GM21737 (cell line): ENCODE measurements at regions not wholly inside any gene's neighbourhood (a gene's known extent, or its start where the extent isn't known, plus 50 kb on each side); places are given as distances from the start of the nearest gene placed in this dataset.
"Not testable (repeated sequence)": the region's sequence is repeated elsewhere in the genome, so short reads cannot be mapped to it uniquely, and the experiment has no call there.

ENCODE experiments used
- ATAC-seq: cut with Tn5 transposase; IDR thresholded peaks from one replicate; pipeline ENCODE4 v1.9.1; 2021; ENCODE audit warnings: mild to moderate bottlenecking, moderate library complexity; ENCODE audit not compliant: unreplicated experiment

DNA sequence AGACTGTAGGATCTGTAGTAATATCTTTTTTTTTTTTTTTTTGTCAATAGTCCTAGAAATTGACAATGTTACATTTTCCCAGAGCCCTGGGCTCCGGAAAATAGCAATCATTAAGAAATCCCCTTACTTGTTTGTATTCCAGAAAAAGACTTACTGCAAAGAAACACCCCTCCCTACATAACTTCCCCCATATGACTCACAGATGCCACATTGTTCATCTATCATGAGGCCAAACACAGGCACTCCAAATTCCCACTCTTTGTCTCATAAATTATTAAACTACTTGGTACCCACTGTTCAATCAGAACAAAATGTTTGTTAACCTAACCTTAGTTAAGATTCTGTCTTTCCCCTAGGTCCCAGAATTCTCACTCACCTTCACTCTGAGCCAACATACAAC lies 53.5 kb downstream of the TEX51 start:
- ATAC-seq, result no peak

DNA sequence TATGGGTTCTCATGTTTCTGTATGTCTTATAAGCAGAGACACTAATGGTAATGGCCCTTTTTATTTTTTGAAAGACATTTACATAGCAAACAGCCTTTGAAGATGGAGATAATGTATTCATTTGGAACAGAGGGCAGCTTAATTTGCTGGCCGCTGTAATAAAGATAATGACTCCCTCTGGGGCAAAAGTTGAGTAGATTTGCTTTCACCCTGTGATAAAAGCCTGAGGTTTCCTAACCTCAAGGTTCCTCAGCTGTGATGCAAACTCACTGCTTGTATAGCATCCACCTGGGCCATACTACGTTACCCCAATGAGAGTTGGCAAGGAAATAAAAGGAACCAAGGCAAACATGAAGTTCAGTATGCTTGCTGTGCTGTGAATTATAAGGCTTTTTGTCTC lies 54.8 kb downstream of the TEX51 start:
- ATAC-seq, result no peak

DNA sequence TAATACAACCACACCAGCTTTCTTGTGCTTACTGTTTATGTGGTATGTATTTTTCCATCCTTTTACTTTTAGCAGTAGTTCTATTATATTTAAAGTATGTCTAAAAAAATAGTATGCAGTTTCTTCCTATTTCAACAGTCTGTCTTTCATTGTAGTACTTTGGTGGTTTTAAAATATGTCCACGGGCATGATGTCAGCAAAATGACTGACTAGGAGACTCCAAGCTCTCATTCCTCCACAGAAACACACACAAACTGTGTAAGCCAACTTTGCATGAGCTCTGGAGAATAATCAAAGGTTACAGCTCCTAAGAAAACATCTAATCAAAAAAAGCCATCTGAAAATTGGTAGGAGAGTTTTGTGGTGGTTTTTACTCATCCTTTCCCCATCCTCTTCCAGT lies 56.1 kb downstream of the TEX51 start:
- no peak for ATAC-seq

DNA sequence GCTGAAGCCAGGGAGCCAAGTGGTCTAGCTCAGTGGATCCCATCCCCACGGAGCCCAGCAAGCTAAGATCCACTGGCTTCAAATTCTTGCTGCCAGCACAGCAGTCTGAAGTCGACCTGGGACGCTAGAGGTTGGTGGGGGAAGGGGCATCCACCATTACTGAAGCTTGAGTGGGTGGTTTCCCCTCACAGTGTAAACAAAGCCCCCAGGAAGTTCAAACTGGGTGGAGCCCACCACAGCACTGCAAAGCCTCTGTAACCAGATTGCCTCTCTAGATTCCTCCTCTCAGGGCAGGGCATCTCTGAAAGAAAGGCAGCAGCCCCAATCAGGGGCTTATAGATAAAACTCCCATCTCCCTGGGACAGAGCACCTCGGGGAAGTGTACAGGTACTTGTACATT lies 58.1 kb downstream of the TEX51 start:
- not testable (repeated sequence) for ATAC-seq

DNA sequence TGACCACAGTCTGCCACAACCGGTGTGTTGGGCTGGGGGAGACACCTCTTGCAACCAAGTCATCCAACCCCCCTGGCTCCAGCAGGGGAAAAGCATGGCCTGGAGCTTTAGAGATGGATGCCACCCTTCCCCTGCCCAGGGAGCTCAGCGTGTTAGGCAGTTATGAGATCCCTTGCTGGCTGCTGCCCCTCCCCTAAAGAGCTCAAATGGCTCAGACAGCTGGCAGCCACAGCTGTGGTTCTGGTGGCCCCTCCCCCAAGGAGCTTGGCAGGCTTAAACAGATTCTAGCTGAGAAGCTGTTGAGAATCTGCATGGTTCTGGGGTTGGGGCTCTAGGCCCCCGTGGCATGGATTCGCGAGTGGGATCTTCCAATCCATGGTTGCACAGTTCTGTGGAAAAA lies 64.7 kb downstream of the TEX51 start:
- ATAC-seq, result no peak

DNA sequence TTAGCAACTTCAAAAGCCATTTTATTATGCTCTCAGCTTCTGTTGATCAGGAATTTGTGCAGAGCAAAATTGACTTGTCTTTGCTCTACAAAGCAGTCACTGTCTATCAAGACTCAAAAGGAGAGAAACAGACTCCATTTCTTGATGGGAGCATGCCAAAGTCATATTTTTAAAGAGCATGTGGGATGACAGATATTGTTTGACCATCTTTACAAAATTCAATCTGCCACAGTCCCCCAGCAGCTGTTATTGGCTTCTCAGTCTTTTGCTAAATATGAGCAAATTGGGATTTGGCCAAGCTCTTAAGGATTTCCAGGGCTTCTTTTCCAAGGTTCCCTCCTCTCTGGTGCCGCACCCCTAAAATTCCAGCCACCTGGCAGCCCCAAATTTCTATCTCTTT lies 67.9 kb downstream of the TEX51 start:
- ATAC-seq, result no peak

DNA sequence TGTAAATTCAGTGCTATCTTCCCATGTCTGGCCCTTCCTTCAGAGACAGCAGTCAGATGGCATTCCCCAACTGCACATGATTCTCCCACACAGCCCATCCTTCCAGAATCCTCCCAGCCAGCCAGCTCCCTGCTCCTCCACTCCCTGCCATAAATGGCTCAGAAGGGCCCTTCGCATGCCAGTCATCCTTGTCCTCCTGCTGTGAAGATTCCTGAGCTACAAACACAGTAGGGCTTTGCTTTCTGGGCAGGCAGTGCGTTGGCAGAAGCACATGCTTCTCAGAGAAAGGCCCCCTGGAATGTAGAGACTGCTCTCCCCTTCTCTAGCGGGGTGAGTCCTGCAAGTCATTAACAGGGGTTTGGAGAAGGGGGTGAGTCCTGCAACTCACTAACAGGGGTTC lies 71.9 kb downstream of the TEX51 start:
- ATAC-seq, result no peak

DNA sequence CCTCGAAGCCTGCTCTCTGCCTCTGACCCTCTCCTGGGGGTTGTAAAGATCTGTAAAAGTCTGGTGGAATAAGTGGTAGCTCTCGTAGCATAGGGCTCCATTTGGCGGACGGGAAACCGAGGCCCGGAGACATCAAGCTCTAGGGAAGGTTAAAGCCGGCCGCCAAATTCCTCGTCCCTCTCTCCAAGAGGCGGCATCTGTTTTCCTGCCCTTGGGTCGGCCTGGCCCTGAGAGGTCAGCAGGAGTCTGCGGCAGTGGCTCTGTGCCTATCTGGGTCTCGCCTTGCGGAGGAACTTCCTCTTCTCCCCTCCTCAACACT lies 72.4 kb downstream of the TEX51 start:
- ATAC-seq, result no peak

DNA sequence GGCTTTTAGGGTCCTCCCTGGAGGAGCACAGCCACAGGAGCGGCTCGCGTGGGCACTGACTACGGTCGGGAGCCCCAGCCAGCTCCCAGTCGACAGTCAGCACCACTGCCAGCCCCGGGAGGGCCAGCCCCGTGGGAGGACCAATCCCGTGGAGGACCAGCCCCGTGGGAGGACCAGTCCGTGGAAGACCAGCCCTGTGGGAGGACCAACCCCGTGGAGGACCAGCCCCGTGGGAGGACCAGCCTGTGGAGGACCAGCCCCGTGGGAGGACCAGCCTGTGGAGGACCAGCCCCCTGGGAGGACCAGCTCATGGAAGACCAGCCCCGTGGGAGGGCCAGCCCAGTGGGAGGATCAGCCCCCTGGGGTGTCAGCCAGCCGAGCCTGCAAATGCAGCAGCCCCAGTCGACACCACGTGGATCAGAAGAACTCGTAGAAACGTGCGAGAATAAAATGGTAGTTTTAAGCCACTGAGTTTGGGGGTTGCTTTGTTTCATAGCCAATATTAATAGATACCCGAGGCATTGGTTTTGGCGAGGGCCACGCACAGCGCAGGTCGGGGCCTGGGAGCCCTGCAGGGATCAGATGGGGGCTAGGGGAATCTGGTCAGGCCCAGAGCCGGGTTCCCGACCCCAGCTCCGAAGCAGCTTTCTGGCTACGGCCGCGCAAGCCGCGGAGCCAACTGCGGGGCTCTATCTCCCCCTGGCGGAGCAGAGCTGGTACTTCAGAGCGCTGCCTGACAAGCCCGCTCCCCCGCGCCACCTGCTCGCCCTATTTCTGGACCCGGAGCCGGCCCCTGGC lies 73.0 kb downstream of the TEX51 start:
- ATAC-seq, result peak; percentile 89

DNA sequence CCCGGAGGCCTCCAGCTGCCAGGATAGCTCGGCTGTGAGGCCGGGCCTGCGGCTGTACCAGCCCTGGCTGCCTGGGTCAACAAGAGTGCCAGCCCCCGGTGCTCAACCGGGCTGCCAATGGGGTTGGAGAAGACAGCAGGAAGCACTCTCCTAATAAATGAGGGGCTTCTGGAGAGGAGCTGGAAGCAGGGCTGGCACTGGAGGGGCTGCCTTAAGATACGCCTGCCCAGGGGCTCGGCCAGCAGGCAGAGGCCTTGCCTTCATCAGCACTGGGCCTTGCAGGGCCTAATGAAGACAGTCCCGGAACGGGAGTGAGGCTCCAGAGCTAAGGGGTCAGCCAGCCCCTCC lies 73.6 kb downstream of the TEX51 start:
- ATAC-seq, result no peak

DNA sequence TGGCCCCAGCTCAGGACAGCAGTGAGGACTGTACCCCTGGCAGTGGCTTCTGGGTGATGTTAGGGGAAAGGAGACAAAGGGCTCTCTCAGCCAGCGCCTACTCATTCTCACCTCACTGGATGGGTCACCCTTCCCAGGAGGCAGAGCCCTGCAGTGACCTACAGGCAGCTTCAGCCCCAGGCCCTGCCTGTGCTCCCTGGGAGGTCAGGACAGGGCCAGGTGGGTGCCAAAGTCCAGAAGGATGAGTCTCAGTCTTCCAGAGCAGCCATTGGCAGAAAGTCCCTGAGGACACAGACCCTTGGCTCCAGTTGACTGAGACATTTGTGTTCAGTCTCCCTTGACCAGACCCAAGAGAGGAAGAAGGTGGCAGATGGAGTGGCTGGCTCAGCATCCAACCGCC lies 75.1 kb downstream of the TEX51 start:
- no peak for ATAC-seq

DNA sequence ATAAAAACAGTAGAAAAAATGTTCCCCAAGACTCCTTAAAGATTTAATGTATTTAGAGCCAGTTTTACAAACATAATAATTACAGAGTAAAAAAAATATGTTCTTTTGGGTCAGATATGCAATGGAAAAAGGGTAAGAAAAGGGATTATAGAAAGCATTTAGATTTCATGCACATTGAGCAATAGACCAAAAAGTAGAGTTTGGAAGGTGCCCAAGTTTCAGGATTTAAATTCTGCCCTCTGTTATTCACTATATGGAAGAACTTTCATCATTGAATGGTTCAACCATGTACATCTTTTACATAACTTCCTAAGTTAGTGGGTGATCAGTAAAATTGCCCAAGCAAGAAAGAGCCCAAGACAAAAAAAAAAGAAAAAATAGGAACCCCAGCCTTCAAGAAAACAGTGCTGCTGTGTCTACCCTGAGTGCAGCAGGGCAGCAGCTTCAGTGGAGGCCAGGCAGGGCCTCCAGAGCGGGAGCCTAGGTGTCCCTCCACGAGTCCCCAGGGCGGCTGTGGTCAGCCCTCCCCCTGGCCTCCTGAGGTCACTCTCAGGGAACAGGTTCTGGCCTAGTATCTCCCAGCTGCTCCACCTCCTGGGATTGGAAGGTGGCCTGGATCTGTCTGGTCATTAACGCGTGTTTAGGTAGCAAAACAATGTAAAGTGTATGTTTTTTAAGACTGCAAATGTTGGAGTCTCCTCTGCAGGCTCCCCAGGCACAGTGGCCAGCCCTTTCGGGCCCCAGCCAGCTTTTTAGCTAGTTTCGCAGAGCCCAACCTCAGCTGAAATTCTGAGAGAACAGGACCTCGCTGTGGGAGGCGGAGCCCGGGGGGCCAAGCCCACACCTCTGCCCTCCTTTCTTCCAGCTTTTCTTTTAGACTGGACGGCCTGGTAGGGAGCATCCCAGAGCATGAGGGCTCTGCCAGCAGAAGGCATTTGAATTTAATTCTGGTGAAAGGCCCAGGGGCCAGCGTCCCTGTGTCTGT lies 77.3 kb downstream of the TEX51 start:
- no peak for ATAC-seq

DNA sequence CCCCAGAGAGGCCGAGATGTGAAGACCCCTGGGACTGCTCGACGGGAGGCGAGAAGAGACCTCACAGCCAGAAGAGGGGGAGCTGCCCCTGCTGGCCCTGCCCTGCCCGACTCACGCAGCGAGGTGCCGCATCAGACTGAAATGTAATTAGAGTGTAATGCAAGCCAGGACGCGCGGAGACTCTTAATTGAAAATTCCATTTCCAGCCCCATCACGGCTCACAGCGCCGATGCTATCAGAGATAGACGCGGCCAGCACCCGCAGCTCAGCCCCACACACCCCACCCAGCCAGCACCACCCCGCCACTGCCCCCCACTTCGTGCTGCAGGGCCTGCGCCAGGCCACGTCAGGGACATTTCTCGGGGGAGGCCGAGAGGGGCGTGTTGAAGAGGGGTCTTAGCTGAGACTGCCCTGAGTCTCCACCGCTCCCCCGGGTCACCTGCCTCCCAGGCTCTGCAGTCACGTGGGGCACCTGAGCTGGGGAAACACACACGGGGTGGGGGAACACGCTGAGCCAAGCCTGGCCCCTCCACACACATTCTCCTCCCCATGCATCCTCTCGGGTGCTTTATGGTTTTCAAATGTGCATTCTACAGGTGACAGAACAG lies 78.1 kb downstream of the TEX51 start:
- no peak for ATAC-seq

DNA sequence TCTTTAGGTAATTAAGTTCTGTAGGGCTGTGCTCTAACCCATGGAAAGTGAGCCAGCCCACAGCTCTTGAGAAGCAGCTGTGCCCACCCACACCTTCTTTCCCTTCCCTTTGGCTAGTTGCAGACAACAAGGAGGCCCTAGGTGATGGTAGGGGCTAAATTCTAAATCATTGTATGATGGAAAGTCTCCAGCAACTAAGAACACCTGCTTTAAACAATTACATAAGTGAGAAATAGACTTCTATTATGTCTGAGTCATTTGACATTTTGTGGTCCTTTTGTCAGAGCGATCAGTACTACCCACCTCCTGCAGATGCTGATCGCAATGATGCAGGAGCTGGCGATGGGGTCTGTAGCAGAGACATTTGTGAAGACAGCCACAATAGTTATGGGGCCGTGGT lies 79.6 kb downstream of the TEX51 start:
- no peak for ATAC-seq

DNA sequence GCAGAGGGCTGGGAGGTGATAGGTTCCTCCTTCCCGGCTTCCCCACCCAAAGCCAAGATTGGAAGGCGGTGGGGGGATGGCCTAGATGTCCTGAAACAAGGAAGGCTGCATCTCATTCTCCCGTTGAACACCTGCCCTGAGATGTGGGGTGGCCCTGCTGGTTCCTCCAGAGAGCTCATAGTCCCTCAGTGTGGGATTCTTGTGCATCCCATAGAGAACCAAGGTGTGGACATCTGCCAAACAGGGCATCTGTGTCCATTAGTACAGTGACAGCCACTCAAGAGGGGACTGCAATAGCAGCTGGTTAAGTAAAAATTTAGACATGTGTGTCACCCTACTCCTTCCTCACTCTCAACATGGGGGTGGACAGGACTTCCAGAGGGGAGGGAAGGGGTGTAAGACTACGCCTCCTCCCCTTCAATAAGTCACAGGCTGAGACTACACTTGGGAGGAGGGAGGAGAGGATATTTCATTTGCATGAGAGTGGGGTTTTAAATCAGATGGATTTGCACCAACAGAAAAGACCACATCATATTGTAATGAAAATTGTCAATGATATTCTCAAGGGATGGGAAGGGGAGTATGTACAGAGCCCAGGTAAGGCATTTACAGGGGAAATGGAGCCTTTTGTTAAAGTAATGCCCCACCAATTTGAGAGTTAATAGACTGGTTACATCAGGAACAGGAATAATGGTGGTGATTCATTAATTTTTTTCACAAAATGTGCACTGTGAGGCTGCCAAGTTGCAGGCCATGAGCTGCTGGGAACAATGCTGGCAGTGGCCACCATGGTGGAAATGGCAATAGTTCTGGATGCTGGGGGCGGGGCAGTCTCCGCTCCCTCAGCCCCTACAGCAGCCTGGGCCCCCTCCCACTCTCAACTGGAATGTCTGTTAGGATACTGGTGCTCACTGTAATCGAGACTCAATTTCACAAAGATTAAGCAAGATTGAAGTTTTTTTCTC lies 80.6 kb downstream of the TEX51 start:
- no peak for ATAC-seq

DNA sequence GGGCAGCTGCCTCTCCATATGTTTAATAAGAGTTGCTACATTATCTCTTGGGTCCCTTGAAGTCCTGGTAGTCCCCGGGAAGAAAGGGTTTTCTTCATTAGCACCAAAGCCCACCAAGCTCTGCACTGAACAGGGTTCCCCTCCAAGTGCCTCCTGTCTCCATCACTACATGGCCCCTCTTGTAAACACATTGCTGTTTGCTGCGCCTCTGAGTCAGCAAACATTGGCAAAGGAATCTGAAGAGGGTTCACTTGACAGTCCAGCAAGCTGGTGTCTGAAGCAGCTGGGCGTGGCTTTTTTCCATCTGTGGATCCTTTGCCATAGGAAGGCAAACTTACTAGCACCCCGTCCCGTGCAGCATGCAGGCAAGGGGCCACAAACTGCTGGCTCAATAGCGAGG lies 82.8 kb downstream of the TEX51 start:
- no peak for ATAC-seq

DNA sequence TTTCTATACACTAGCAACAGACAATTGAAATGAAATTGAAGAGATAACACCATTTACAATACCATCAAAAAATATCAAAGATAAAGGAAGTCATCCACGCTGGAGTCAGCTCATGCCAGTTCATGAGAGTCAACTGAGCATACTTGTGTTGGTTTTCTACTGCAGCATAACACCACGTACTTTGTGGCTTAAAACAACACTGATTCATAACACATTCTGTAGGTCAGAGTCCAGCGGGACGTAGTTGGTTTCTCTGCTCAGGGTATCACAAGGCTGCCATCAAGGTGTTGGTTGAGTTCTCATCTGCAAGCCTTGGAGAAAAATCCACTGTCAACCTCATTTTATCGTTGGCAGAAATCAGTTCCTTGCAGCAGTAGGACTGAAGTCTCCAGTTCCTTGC lies 84.2 kb downstream of the TEX51 start:
- ATAC-seq, result no peak

DNA sequence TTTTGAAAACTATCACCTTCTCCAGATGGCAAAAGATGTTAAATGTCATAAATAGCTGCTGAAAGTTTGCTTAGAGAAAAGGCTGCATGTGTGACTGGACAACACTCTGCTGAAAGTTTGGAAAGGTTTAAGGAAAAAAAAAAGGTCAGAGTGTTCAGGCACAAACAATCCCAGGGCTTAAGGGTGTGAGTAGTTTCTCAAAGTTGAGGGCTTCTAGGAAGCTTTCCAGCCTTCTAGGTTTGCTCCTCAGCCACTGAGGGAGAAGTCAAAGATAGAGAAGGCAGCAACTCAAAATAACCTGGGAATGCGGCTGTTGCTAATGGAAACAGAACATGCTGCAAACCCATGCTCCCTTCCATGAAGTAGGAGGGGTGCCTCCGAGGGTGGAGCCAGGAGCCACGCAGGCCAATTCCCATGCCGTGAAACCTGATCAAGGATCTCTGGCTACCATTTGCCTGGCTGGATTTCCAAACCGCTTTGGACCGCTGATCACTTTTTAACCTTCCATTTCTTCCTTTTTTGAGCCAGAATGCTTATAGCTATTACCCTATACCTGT lies 88.0 kb downstream of the TEX51 start:
- ATAC-seq, result no peak

DNA sequence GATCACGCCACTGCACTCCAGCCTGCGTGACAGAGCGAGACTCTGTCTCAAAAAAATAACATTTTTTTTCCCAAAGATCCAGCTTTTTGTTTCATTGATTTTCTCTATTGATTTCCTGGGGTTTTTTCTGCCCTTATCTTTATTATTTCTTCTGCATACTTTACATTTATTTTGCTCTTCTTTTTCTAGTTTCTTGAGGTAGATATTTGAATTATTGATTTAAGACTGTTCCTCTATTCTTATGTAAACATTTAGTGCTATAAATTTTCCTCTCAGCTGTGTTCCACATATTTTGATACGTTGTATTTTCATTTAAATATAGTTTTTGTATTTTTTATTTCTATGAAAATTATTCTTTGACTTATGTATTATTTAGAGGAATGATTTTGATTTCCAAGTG lies 89.8 kb downstream of the TEX51 start:
- ATAC-seq, result no peak

DNA sequence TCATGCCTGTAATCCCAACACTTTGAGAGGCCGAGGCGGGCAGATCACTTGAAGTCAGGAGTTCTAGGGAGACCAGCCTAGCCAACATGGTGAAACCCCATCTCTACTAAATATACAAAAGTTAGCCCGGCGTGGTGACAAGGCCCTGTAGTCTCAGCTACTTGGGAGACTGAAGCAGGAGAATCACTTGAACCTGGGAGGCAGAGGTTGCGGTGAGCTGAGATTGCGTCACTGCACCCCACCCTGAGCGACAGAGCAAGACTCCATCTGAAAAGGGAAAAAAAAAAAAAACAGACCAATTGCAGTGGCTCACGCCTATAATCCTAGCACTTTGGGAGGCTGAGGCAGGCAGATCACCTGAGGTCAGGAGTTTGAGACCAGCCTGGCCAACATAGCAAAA lies 90.4 kb downstream of the TEX51 start:
- not testable (repeated sequence) for ATAC-seq
